ENCODE measurements at regions not wholly inside any gene's neighbourhood (a gene's known extent, or its start where the extent isn't known, plus 50 kb on each side); places are given as distances from the start of the nearest gene placed in this dataset.

DNA sequence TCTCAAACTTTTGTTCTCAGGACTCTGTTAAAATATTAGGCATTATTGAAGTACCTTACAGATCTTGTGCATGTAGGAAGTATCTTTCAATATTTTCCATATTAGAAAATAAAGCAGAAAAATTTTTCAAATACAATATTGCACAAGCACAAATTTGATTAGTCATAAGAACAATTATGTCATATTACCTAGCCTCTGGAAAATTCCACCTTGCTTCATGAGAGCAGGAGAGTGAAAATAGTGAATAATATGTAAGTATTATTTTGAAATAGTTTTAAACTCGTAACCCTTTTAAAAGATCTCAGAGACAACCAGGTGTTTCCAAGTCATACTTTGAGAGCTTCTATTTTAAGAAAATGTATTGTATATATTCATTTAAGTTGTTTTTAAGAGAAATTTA is 1672.9 kb upstream of the ACO1 start:
- Mint-ChIP-seq H3K9me3 (ENCODE audit: unreplicated experiment) (no peaks in the 10 kb centered on the region), H3K4me1 (ENCODE audit: low read depth, unreplicated experiment) (no peaks in the 10 kb centered on the region), H3K36me3 (ENCODE audit: insufficient read depth, unreplicated experiment) (no peaks in the 10 kb centered on the region), H3K27ac (ENCODE audit: unreplicated experiment) (no peak overlapping the region), H3K4me3 (ENCODE audit: unreplicated experiment) (no peak overlapping the region), H3K27me3 (ENCODE audit: insufficient read depth, unreplicated experiment) (no peaks in the 10 kb centered on the region)
- CTCF ChIA-PET, result no interaction called here
- TF ChIP-seq, protein P1, sequence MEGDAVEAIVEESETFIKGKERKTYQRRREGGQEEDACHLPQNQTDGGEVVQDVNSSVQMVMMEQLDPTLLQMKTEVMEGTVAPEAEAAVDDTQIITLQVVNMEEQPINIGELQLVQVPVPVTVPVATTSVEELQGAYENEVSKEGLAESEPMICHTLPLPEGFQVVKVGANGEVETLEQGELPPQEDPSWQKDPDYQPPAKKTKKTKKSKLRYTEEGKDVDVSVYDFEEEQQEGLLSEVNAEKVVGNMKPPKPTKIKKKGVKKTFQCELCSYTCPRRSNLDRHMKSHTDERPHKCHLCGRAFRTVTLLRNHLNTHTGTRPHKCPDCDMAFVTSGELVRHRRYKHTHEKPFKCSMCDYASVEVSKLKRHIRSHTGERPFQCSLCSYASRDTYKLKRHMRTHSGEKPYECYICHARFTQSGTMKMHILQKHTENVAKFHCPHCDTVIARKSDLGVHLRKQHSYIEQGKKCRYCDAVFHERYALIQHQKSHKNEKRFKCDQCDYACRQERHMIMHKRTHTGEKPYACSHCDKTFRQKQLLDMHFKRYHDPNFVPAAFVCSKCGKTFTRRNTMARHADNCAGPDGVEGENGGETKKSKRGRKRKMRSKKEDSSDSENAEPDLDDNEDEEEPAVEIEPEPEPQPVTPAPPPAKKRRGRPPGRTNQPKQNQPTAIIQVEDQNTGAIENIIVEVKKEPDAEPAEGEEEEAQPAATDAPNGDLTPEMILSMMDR (IDR thresholded peaks at IDR 0.05; ENCODE audit: insufficient read depth in 1 of 2, low read depth in 1 of 2, low read length in 1 of 2, severe bottlenecking in 1 of 2, unreplicated experiment in 1 of 2), result no peak
- H3K9me3 ChIP-seq, result no peaks in the 10 kb centered on the region
- no TSS peak for BruUV-seq (replicated peaks)
- POLR2A ChIA-PET, result no interaction called here
- no peak overlapping the region for H3K4me3 ChIP-seq (ENCODE audit: low read depth, low read length)
- DNase-seq, result no peak
- no peaks in the 10 kb centered on the region for H3K27me3 ChIP-seq (replicated peaks; ENCODE audit: control insufficient read depth, insufficient read depth, low read length)
- no peaks in the 10 kb centered on the region for H3K36me3 ChIP-seq (ENCODE audit: control insufficient read depth, insufficient read depth, low read length)
- H3K4me1 ChIP-seq, result no peaks in the 10 kb centered on the region
- intact Hi-C loops (cut with micrococcal nuclease; ENCODE audit: unreplicated experiment), result no loop called here

GRCh38 chr9:30713243-30713642 is 1671.2 kb upstream of the ACO1 start:
- H3K4me1 ChIP-seq, result no peaks in the 10 kb centered on the region
- no peak for DNase-seq
- intact Hi-C loops (cut with micrococcal nuclease; ENCODE audit: unreplicated experiment), result no loop called here
- no peaks in the 10 kb centered on the region for H3K9me3 ChIP-seq
- ChIA-PET CTCF (no interaction called here), POLR2A (no interaction called here)
- TF ChIP-seq, protein P1 (IDR thresholded peaks at IDR 0.05; ENCODE audit: insufficient read depth in 1 of 2, low read depth in 1 of 2, low read length in 1 of 2, severe bottlenecking in 1 of 2, unreplicated experiment in 1 of 2), result no peak
- no peaks in the 10 kb centered on the region for H3K27me3 Mint-ChIP-seq (ENCODE audit: insufficient read depth, unreplicated experiment)
- H3K4me3 Mint-ChIP-seq (ENCODE audit: unreplicated experiment), result no peak overlapping the region
- no peaks in the 10 kb centered on the region for H3K36me3 Mint-ChIP-seq (ENCODE audit: insufficient read depth, unreplicated experiment)
- H3K27me3 ChIP-seq (replicated peaks; ENCODE audit: control insufficient read depth, insufficient read depth, low read length), result no peaks in the 10 kb centered on the region
- no TSS peak for BruUV-seq (replicated peaks)
- no peak overlapping the region for H3K27ac Mint-ChIP-seq (ENCODE audit: unreplicated experiment)
- H3K9me3 Mint-ChIP-seq (ENCODE audit: unreplicated experiment), result no peaks in the 10 kb centered on the region
- H3K4me1 Mint-ChIP-seq (ENCODE audit: low read depth, unreplicated experiment), result no peaks in the 10 kb centered on the region
- H3K4me3 ChIP-seq (ENCODE audit: low read depth, low read length), result no peak overlapping the region
- no peaks in the 10 kb centered on the region for H3K36me3 ChIP-seq (ENCODE audit: control insufficient read depth, insufficient read depth, low read length)

DNA sequence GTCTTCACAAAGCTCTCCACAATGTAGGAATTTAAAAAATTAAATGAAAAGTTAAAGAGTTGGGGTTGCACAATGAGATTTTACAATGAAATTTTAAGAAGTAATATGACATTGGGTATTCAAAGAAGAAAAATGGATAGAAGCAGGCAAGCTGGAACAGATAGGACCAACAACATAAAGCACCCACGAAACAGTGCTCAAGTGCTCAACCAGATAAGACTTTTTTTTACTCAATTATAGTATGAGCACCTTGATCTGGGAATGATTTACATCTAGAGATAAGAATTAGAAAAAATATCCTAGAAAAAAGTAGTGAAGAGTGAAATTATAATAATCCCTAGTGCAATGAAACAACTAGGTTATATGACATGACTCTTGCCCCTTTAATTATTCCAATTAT is 1670.1 kb upstream of the ACO1 start:
- H3K36me3 ChIP-seq (ENCODE audit: control insufficient read depth, insufficient read depth, low read length), result no peaks in the 10 kb centered on the region
- no peaks in the 10 kb centered on the region for H3K27me3 ChIP-seq (replicated peaks; ENCODE audit: control insufficient read depth, insufficient read depth, low read length)
- ChIA-PET POLR2A (no interaction called here), CTCF (no interaction called here)
- no peaks in the 10 kb centered on the region for H3K36me3 Mint-ChIP-seq (ENCODE audit: insufficient read depth, unreplicated experiment)
- TF ChIP-seq, protein P1 (IDR thresholded peaks at IDR 0.05; ENCODE audit: insufficient read depth in 1 of 2, low read depth in 1 of 2, low read length in 1 of 2, severe bottlenecking in 1 of 2, unreplicated experiment in 1 of 2), result no peak
- intact Hi-C loops (cut with micrococcal nuclease; ENCODE audit: unreplicated experiment), result no loop called here
- no peaks in the 10 kb centered on the region for H3K4me1 ChIP-seq
- no peaks in the 10 kb centered on the region for H3K27me3 Mint-ChIP-seq (ENCODE audit: insufficient read depth, unreplicated experiment)
- BruUV-seq (replicated peaks), result no TSS peak
- no peak overlapping the region for H3K27ac Mint-ChIP-seq (ENCODE audit: unreplicated experiment)
- H3K4me3 Mint-ChIP-seq (ENCODE audit: unreplicated experiment), result no peak overlapping the region
- H3K4me3 ChIP-seq (ENCODE audit: low read depth, low read length), result no peak overlapping the region
- H3K9me3 ChIP-seq, result no peaks in the 10 kb centered on the region
- no peak for DNase-seq
- no peaks in the 10 kb centered on the region for H3K9me3 Mint-ChIP-seq (ENCODE audit: unreplicated experiment)
- no peaks in the 10 kb centered on the region for H3K4me1 Mint-ChIP-seq (ENCODE audit: low read depth, unreplicated experiment)
